IMR-90 (cell line): ENCODE measurements at regions not wholly inside any gene's neighbourhood (a gene's known extent, or its start where the extent isn't known, plus 50 kb on each side); places are given as distances from the start of the nearest gene placed in this dataset.

Source experiments
- ATAC-seq: fragments of 200-7000 bp; cut with Tn5 transposase; 2 replicates; pipeline ENCODE4 v1.9.1; 2020; ENCODE audit warnings: low read depth, mild to moderate bottlenecking, moderate library complexity
- BruUV-seq: library from RNA; stranded (reverse); fragments of 400-500 nt; replicated peaks from 2 replicates; lab custom pipeline; 2021; lab: Mats Ljungman, UMichigan
- CTCF ChIA-PET: fragments of 300-600 bp; formaldehyde crosslinking; extraction: SDS; loops from one replicate; lab custom pipeline; 2021; ENCODE audit warnings: antibody characterized with exemption; lab: Yijun Ruan, JAX
- POLR2A ChIA-PET: fragments of 300-600 bp; sonication (Branson Sonifier 250); formaldehyde crosslinking; loops from one replicate; lab custom pipeline; 2022; ENCODE audit warnings: antibody characterized with exemption; ENCODE audit not compliant: unreplicated experiment; lab: Charles Lee
- DNase-seq: peaks from one replicate; pipeline ENCODE4 v3.0.0; 2013
- H2AFZ ChIP-seq: replicated peaks from 2 replicates; pipeline ENCODE3; 2013; ENCODE audit warnings: low read length, mild to moderate bottlenecking; ENCODE audit not compliant: poor library complexity
- H2AK5ac ChIP-seq: 2 replicates; pipeline ENCODE4 v1.6.1; 2013; ENCODE audit warnings: low read depth, low read length, inconsistent platforms
- H2AK9ac ChIP-seq: replicated peaks from 2 replicates; pipeline ENCODE3; 2013; ENCODE audit warnings: mild to moderate bottlenecking, low read depth, low read length, moderate library complexity; ENCODE audit not compliant: poor library complexity
- H2BK120ac ChIP-seq: 2 replicates; pipeline ENCODE4 v1.6.1; 2013; ENCODE audit warnings: low read depth, low read length, inconsistent platforms
- H2BK15ac ChIP-seq: 3 replicates; pipeline ENCODE4 v1.6.1; 2013; ENCODE audit warnings: low read depth, low read length, inconsistent platforms
- H2BK20ac ChIP-seq: 2 replicates; pipeline ENCODE4 v1.6.1; 2013; ENCODE audit warnings: low read depth, mild to moderate bottlenecking, inconsistent platforms, low read length, moderate library complexity
- H2BK5ac ChIP-seq: 2 replicates; pipeline ENCODE4 v1.6.1; 2013; ENCODE audit warnings: mild to moderate bottlenecking, low read depth, low read length, inconsistent platforms; ENCODE audit not compliant: poor library complexity, severe bottlenecking
- H3K14ac ChIP-seq: replicated peaks from 2 replicates; pipeline ENCODE4 v1.6.1; 2013; ENCODE audit warnings: low read depth, low read length, inconsistent platforms
- H3K18ac ChIP-seq: 2 replicates; pipeline ENCODE4 v1.6.1; 2013; ENCODE audit warnings: low read depth, low read length, control low read depth
- H3K23ac ChIP-seq: 2 replicates; pipeline ENCODE4 v1.6.1; 2013; ENCODE audit warnings: low read depth, low read length, inconsistent platforms
- H3K27ac ChIP-seq: 2 replicates; pipeline ENCODE4 v1.5.1; 2013; ENCODE audit warnings: mild to moderate bottlenecking, control low read depth, low read length; ENCODE audit not compliant: insufficient read depth
- H3K27me3 ChIP-seq: 2 replicates; pipeline ENCODE4 v1.6.1; 2013; ENCODE audit warnings: low read length; ENCODE audit not compliant: control insufficient read depth, insufficient read depth
- H3K36me3 ChIP-seq: 2 replicates; pipeline ENCODE4 v1.6.1; 2013; ENCODE audit warnings: low read length, mixed read lengths; ENCODE audit not compliant: control insufficient read depth, insufficient read depth
- H3K4ac ChIP-seq: 2 replicates; pipeline ENCODE4 v1.6.1; 2013; ENCODE audit warnings: low read depth, low read length, inconsistent platforms
- H3K4me1 ChIP-seq: 2 replicates; pipeline ENCODE4 v1.6.1; 2013; ENCODE audit warnings: low read length, mixed read lengths; ENCODE audit not compliant: control insufficient read depth, insufficient read depth
- H3K4me2 ChIP-seq: 2 replicates; pipeline ENCODE4 v1.6.1; 2013; ENCODE audit warnings: low read depth, mild to moderate bottlenecking, control low read depth, low read length, moderate library complexity
- H3K4me3 ChIP-seq: 2 replicates; pipeline ENCODE4 v1.5.1; 2013; ENCODE audit warnings: low read depth, mild to moderate bottlenecking, control low read depth, low read length, moderate library complexity; ENCODE audit not compliant: insufficient read depth
- H3K56ac ChIP-seq: 2 replicates; pipeline ENCODE4 v1.6.1; 2013; ENCODE audit warnings: low read length, inconsistent platforms; ENCODE audit not compliant: insufficient read depth; ENCODE audit errors: extremely low read depth
- H3K79me1 ChIP-seq, 2 experiments: 2 replicates each; pipeline ENCODE4 v1.6.1; 2013; ENCODE audit warnings: low read length in 2 of 2, inconsistent platforms in 1 of 2, low read depth in 1 of 2
- H3K9ac ChIP-seq: 2 replicates; pipeline ENCODE4 v1.6.1; 2013; ENCODE audit warnings: low read depth, low read length, control low read depth
- H3K9me1 ChIP-seq: 2 replicates; pipeline ENCODE4 v1.6.1; 2013; ENCODE audit warnings: low read length, inconsistent platforms; ENCODE audit not compliant: insufficient read depth
- H3K9me3 ChIP-seq: 2 replicates; pipeline ENCODE4 v1.6.1; 2013; ENCODE audit warnings: low read length; ENCODE audit not compliant: control insufficient read depth, insufficient read depth
- H4K20me1 ChIP-seq: 2 replicates; pipeline ENCODE4 v1.6.1; 2013; ENCODE audit warnings: low read length, inconsistent platforms; ENCODE audit not compliant: insufficient read depth
- H4K5ac ChIP-seq: 2 replicates; pipeline ENCODE4 v1.6.1; 2013; ENCODE audit warnings: mild to moderate bottlenecking, low read depth, low read length, control low read depth
- H4K8ac ChIP-seq, 2 experiments: 2 replicates each; pipeline ENCODE4 v1.6.1; 2013; ENCODE audit warnings: low read depth in 2 of 2, low read length in 2 of 2, control low read depth in 1 of 2, inconsistent platforms in 1 of 2
- H4K91ac ChIP-seq: 2 replicates; pipeline ENCODE4 v1.6.1; 2013; ENCODE audit warnings: low read depth, low read length, inconsistent platforms; ENCODE audit not compliant: insufficient read depth
- NFE2L2 ChIP-seq: fragments of 150-350 bp; IDR thresholded peaks from 2 replicates; pipeline ENCODE4 v1.6.1; 2016; ENCODE audit warnings: low read depth, mild to moderate bottlenecking, low read length
- dilution Hi-C: fragments of 300-500 bp; cut with HindIII; formaldehyde crosslinking; loops from one replicate; pipeline ENCODE4 v1.14.3; 2018; ENCODE audit warnings: low sequenced_read_pairs; ENCODE audit not compliant: unreplicated experiment
- in situ Hi-C: fragments of 300-500 bp; cut with MboI; formaldehyde crosslinking; loops from 3 replicates; pipeline ENCODE4 v1.14.3; 2019; ENCODE audit warnings: low sequenced_read_pairs, inconsistent platforms, mixed read lengths
- intact Hi-C: fragments of 100-400 bp; cut with micrococcal nuclease; formaldehyde crosslinking; loops from 2 replicates; pipeline ENCODE4 v1.10.0; 2022

DNA sequence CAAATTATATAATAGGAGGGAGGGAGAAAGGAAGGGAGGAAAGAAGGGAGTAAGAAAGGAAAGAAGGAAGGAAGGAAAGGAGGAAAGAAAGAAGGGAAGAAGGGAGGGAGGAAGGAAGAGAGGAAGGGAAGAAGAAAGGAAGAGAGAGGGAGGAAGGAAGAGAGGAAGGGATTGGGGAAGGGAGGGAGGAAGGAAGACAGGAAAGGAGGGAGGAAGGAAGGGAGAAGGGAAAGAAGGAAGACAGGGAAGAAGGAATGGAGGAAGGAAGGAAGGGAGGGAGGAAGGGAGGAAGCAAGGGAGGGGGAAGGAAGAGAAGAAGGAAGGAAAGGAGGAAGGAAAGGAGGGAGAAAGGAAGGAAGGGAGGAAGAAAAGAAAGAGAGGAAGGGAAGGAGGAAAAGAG is 660.5 kb downstream of the EPM2A start:
- ChIA-PET POLR2A (no interaction called here), CTCF (no interaction called here)
- intact Hi-C loops (no loop called here), dilution Hi-C loops (no loop called here), in situ Hi-C loops (no loop called here)
- Histone ChIP-seq H2BK120ac (peak overlapping the region; percentile 26; the same call in 1 of the 2 replicates), H3K27ac (no peak overlapping the region), H3K27me3 (no peaks in the 10 kb centered on the region), H2AFZ (no peak overlapping the region), H3K23ac (no peak overlapping the region), H2AK9ac (no peak overlapping the region), H4K20me1 (no peaks in the 10 kb centered on the region), H4K8ac (no peak overlapping the region), H2BK15ac (no peak overlapping the region; the same call in 2 of the 3 replicates), H4K91ac (no peak overlapping the region), H3K4me3 (no peak overlapping the region), H3K18ac (peak overlapping the region; percentile 64; the same call in 1 of the 2 replicates), H2AK5ac (peak overlapping the region; percentile 39; the same call in 1 of the 2 replicates), H4K5ac (no peak overlapping the region; the same call in 1 of the 2 replicates), H2BK5ac (peak overlapping the region; percentile 33), H3K9me3 (no peaks in the 10 kb centered on the region), H3K9ac (no peak overlapping the region), H3K4me1 (peaks cover 11% of the 10 kb centered on the region), H3K14ac (no peak overlapping the region), H3K36me3 (no peaks in the 10 kb centered on the region), H3K4ac (peak overlapping the region; percentile 49; the same call in 1 of the 2 replicates), H2BK20ac (peak overlapping the region; percentile 38; the same call in 1 of the 2 replicates), H3K79me1 (no peaks in the 10 kb centered on the region), H3K4me2 (no peak overlapping the region), H3K56ac (no peak overlapping the region), H3K9me1 (peaks cover 6% of the 10 kb centered on the region)
- no peak for ATAC-seq
- BruUV-seq = no TSS peak
- no peak for DNase-seq
- no peak for TF ChIP-seq NFE2L2
